T-helper 1 cell treated with Interleukin-12 subunit alpha and Interleukin-12 subunit beta and Interleukin-4 antibody, amounts not matched to agents 30 μg/mL and 1 μg/mL, for 36 hours (primary cell): ENCODE measurements at regions not wholly inside any gene's neighbourhood (a gene's known extent, or its start where the extent isn't known, plus 50 kb on each side); places are given as distances from the start of the nearest gene placed in this dataset.

Source experiments
- H3K27ac Mint-ChIP-seq: one replicate; pipeline ENCODE4 v1.8.0; 2021; ENCODE audit warnings: mild to moderate bottlenecking, mixed read lengths
- H3K27me3 Mint-ChIP-seq: one replicate; pipeline ENCODE4 v1.8.0; 2021; ENCODE audit warnings: low read depth, mixed read lengths
- H3K36me3 Mint-ChIP-seq: one replicate; pipeline ENCODE4 v1.8.0; 2021; ENCODE audit warnings: low read depth, mixed read lengths
- H3K4me1 Mint-ChIP-seq: one replicate; pipeline ENCODE4 v1.8.0; 2021; ENCODE audit warnings: low read depth, mixed read lengths
- H3K4me3 Mint-ChIP-seq: one replicate; pipeline ENCODE4 v1.8.0; 2021; ENCODE audit warnings: mild to moderate bottlenecking, moderate library complexity, mixed read lengths
- H3K9me3 Mint-ChIP-seq: one replicate; pipeline ENCODE4 v1.8.0; 2021; ENCODE audit warnings: mixed read lengths

- Mint-ChIP-seq H3K36me3 (no peaks in the 10 kb centered on the region), H3K4me3 (no peak overlapping the region), H3K27ac (no peak overlapping the region), H3K4me1 (no peaks in the 10 kb centered on the region), H3K9me3 (no peaks in the 10 kb centered on the region), H3K27me3 (peaks cover 9% of the 10 kb centered on the region)
Measured at GRCh38 chr9:93815135-93815534, 140.0 kb downstream of the BARX1 start.

GRCh38 chr9:93814077-93814956 lies 140.8 kb downstream of the BARX1 start:
- Mint-ChIP-seq H3K27me3 (peaks cover 9% of the 10 kb centered on the region), H3K9me3 (no peaks in the 10 kb centered on the region), H3K36me3 (no peaks in the 10 kb centered on the region), H3K4me1 (no peaks in the 10 kb centered on the region), H3K4me3 (no peak overlapping the region), H3K27ac (no peak overlapping the region)

- no peak overlapping the region for H3K27ac Mint-ChIP-seq
- no peaks in the 10 kb centered on the region for H3K36me3 Mint-ChIP-seq
Measured at GRCh38 chr9:93813221-93814076, 141.7 kb downstream of the BARX1 start.

DNA sequence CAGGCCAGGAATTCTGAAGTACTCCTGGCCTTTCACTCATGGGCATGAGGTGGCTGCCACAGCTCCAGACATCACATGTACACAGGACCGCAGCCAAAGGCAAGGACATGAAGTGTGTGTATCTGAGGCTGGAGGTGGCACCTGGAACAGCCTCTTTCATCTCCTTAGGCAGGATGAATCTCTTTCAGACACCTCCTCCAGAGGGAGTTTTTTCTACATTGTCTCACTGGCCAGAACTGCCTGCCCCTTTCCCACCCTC lies 142.8 kb downstream of the BARX1 start:
- Mint-ChIP-seq H3K27ac (no peak overlapping the region), H3K9me3 (no peaks in the 10 kb centered on the region), H3K27me3 (peaks cover 9% of the 10 kb centered on the region), H3K4me1 (no peaks in the 10 kb centered on the region), H3K36me3 (no peaks in the 10 kb centered on the region), H3K4me3 (no peak overlapping the region)

More at GRCh38 chr9:93813221-93814076, 141.7 kb downstream of the BARX1 start:
- peaks cover 9% of the 10 kb centered on the region for H3K27me3 Mint-ChIP-seq
- no peak overlapping the region for H3K4me3 Mint-ChIP-seq
- no peaks in the 10 kb centered on the region for H3K9me3 Mint-ChIP-seq
- no peaks in the 10 kb centered on the region for H3K4me1 Mint-ChIP-seq

DNA sequence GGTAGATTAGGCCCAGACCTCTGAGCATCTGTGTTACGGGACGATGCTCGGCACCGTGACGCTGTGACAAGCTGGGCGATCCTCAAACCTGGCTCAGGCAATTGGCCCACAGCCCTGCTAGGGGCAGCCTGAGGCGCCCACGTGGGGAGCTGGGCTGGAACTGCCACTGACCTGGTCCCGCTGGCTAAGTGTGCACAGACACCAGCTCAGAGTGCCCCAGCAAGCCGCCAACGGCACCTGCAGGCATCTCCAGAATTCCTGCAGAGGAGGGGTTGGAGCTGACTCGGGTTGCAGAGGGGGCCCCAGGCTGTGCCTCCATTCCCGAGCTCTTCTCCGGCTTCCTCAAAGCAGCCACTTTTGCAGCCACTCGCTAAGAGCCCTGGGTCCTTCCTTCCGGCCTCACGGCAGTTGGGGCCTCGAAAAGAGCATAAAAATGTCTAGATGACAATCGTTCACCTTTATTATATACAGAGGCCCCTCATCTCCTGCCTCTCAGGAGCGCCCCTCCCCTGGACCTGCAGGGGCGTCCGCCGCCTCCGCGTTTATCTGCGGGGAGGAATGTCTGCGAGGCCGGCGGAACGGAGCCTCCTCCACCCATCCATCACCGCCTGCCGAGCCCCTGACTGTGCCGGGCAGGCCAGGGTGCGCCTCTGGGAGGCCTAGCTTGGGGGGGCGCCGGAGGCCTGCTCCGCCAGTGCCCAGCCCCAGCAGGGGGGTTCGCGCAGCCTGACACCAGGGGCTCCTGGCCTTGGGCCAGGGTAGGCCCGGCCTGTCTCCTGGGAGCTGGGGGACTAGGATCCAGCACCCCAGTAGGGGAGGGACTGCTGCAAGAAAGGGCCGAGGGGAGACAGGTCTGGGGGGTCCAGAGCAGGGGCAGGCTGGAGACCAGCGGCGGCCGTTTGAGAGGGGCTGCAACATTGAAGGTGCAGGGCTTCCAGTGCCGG lies 144.9 kb downstream of the BARX1 start:
- H3K36me3 Mint-ChIP-seq, result no peaks in the 10 kb centered on the region
- no peak overlapping the region for H3K4me3 Mint-ChIP-seq
- no peaks in the 10 kb centered on the region for H3K4me1 Mint-ChIP-seq
- peaks cover 6% of the 10 kb centered on the region for H3K9me3 Mint-ChIP-seq
- H3K27me3 Mint-ChIP-seq, result peaks cover 4% of the 10 kb centered on the region
- no peak overlapping the region for H3K27ac Mint-ChIP-seq

DNA sequence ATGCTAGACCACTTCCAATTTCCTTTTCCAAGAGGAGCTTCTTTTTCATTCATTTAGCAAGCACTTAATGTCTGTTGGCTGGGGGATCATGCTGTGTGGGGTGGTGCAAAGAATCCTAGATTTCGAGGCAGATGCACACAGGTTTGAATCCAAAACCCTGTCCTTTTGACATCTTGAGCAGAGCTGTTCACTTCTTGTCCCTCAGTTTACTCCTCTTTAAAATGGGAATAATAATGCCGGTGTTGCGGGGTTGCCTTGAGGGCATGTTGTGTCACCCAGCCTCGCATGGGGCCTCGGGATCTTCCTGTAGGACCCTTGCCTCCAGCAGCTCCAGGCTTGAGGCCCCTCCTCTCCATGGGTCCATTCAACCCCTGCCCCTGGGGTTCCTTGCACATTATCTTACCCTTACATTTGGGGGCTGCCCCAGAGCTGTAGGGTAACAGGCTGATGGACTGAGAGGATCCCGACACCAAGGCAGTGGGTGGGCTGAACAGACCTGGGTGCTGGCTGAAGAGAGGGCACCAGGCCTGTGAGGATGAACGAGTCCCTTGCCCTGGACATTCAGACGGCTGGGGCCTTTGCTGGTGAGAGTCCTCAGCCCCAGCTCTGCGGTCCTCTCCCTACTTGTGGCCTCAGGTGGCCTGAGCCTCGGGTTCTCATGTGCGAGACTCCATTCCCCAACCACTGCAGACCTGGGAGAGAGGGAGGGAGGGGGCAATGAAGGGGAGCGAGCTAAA lies 145.8 kb downstream of the BARX1 start:
- no peak overlapping the region for H3K4me3 Mint-ChIP-seq
- H3K36me3 Mint-ChIP-seq, result no peaks in the 10 kb centered on the region
- no peak overlapping the region for H3K27ac Mint-ChIP-seq
- no peaks in the 10 kb centered on the region for H3K27me3 Mint-ChIP-seq
- peaks cover 6% of the 10 kb centered on the region for H3K9me3 Mint-ChIP-seq
- H3K4me1 Mint-ChIP-seq, result no peaks in the 10 kb centered on the region

DNA sequence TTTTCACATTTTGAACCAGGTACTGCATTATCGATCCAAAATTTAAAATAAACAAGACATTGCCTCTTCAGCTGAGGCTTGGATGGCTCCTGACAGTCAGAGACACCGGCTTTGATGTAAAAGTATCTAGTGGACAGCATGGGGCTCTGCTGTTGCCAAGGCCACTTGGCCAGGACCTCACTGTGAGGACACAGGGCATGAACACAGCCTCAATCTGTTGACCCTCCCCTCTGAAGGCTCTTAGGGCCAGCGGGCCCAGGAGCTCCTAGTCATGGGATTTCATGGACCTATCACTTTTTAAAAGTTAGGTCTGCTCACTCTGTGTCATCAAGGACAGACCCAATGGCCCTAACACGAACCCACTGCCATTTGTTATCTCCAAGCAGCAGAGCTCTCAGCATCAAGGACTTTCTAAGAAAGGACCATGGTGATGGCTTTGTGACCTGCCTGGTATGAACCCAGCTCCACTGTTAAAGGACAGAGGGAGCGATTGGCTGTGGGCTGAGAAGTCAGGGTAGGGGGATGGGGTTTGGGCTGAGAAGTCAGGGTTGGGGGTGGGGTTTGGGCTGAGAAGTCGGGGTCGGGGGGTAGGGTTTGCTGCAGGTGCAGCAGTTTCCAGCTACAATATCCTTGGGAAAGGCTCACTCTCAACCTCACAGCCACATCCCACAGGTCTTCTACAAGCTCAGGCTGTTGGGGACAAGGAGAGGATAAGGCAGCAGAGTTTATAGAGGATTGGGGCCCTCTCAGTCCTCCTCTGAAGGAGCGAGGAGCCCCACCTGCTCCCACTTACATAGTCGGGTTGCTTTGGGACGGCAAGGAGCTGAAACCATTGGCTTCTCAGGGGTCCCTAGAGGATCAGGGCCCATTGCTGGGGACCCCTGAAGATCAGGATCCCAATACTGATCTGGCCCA lies 146.8 kb downstream of the BARX1 start:
- no peaks in the 10 kb centered on the region for H3K4me1 Mint-ChIP-seq
- no peak overlapping the region for H3K27ac Mint-ChIP-seq
- H3K36me3 Mint-ChIP-seq, result no peaks in the 10 kb centered on the region

DNA sequence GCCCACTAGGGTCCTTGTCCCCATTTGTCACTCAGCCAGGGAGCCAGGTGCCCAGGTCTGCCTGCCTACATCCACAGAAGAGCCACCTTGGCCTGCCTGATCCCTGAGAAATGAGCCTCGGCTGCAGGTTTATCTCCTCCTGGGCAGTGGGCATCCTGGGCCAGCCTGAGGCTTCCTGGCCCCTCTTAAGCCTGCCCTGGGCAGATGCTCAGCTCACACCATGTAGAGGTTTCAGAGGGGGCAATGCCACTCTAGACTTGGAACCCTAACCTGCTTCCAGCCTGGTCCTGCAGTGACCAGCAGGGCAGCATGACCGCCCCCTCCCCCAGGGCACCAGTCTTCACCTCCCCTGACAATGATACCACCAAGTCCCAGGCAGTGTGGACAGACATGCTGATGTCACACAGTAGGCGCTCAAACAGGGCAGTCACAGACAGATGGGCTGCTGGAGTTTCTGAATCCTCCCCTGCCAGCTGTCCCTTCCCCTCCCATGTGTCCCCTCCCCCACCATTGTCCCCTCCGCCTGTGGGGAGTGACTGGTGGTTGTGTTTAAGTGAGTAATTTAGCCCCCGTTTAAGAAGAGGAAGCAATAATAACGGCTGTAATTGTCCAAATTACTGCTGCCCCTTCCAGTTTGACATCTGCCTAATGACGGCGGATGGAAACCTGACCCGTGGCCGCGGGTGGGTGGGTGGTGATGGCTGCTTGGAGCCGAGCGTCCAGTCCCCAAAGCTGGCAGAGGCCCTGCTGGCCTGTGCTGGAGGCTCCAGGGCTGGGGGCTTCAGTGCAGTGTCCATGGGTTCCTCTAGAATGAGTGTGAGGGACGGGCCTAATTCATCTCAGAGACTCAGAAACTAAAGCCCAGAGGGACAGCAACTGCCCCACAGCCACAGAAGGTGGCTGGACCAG lies 147.7 kb downstream of the BARX1 start:
- H3K9me3 Mint-ChIP-seq, result peaks cover 6% of the 10 kb centered on the region
- H3K36me3 Mint-ChIP-seq, result no peaks in the 10 kb centered on the region
- H3K27me3 Mint-ChIP-seq, result no peaks in the 10 kb centered on the region
- no peaks in the 10 kb centered on the region for H3K4me1 Mint-ChIP-seq
- no peak overlapping the region for H3K4me3 Mint-ChIP-seq
- H3K27ac Mint-ChIP-seq, result no peak overlapping the region

More for the DNA sequence above, 146.8 kb downstream of the BARX1 start:
- peaks cover 6% of the 10 kb centered on the region for H3K9me3 Mint-ChIP-seq
- H3K27me3 Mint-ChIP-seq, result no peaks in the 10 kb centered on the region
- no peak overlapping the region for H3K4me3 Mint-ChIP-seq

- no peaks in the 10 kb centered on the region for H3K36me3 Mint-ChIP-seq
- H3K27me3 Mint-ChIP-seq, result no peaks in the 10 kb centered on the region
- no peak overlapping the region for H3K27ac Mint-ChIP-seq
- H3K4me3 Mint-ChIP-seq, result no peak overlapping the region
- no peaks in the 10 kb centered on the region for H3K4me1 Mint-ChIP-seq
- H3K9me3 Mint-ChIP-seq, result peaks cover 6% of the 10 kb centered on the region
Measured at GRCh38 chr9:93801581-93802284, 153.4 kb downstream of the BARX1 start.

DNA sequence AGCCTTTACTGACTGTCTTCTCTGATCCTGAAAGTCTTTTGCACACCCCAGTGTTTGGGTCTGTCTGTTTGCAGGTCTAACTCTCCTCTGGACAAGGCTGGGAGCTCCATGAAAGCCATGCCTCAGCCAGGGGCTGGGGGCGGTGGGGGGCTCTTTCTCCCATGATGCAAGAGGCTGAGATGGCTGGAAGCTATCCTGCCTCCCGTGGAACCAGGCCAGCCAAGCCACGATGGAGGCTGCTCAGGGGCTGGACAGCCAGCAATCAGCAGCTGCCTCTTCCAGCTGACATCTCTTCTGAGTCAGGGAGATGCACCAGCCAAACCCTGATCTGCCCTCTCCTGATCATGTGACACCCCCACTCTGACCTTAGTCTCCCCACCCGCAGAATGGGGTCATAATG lies 154.0 kb downstream of the BARX1 start:
- Mint-ChIP-seq H3K4me1 (no peaks in the 10 kb centered on the region), H3K4me3 (no peak overlapping the region), H3K27ac (no peak overlapping the region)

DNA sequence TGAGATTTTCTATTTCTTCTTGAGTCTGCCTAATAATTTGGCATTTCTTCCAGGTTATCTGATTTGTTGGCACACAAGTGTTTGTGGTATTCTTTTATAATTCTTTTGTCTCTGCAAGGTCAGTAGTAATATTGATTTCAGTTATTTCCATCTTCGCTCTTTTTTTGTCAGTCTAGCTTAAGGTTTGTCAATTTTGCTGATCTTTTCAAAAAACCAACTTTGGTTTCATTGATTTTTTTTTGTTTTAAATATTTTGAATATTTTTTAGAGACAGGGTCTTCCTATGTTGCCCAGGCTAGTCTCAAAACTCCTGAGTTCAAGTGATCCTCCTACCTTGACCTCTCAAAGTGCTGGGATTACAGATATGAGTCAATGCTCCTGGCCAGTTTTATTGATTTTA lies 162.8 kb downstream of the BARX1 start:
- Mint-ChIP-seq H3K27ac (no peak overlapping the region), H3K27me3 (peaks cover 22% of the 10 kb centered on the region), H3K9me3 (no peaks in the 10 kb centered on the region), H3K4me3 (no peak overlapping the region), H3K36me3 (no peaks in the 10 kb centered on the region), H3K4me1 (no peaks in the 10 kb centered on the region)

More for the DNA sequence above, 154.0 kb downstream of the BARX1 start:
- Mint-ChIP-seq H3K36me3 (no peaks in the 10 kb centered on the region), H3K9me3 (peaks cover 4% of the 10 kb centered on the region), H3K27me3 (no peaks in the 10 kb centered on the region)

DNA sequence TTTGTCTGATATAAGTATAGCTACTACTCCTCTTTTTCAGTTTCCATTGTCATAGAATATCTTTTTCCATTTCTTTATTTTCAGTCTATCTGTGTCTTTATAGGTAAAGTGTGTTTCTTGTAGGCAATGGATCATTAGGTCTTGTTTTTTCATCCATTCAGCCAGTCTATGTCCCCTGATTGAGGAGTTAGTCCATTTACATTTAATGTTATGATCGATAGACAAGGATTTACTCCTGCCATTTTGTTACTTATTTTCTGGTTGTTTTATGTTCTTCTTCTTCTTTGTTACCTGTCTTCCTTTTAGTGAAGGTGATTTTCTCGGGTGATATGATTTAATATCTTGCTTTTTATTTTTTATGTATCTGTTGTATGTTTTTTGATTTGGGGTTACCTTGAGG lies 169.0 kb downstream of the BARX1 start:
- Mint-ChIP-seq H3K9me3 (peaks cover 3% of the 10 kb centered on the region), H3K27me3 (peaks cover 25% of the 10 kb centered on the region), H3K27ac (no peak overlapping the region), H3K4me1 (no peaks in the 10 kb centered on the region), H3K36me3 (no peaks in the 10 kb centered on the region), H3K4me3 (no peak overlapping the region)
